Neural progenitor cell (in vitro differentiated cells): ENCODE measurements at regions not wholly inside any gene's neighbourhood (a gene's known extent, or its start where the extent isn't known, plus 50 kb on each side); places are given as distances from the start of the nearest gene placed in this dataset.
"Not testable (repeated sequence)": the region's sequence is repeated elsewhere in the genome, so short reads cannot be mapped to it uniquely, and the experiment has no call there.

Experiments used
- DNase-seq: peaks from one replicate; pipeline ENCODE4 v3.0.0-alpha.2; 2016; ENCODE audit warnings: low spot score
- H2AFZ ChIP-seq: fragments of 200-600 bp; sonication (generic); replicated peaks from 2 replicates; pipeline ENCODE4 v1.6.1; 2016; ENCODE audit warnings: antibody characterized with exemption
- H3F3A ChIP-seq: fragments of 200-600 bp; sonication (generic); 2 replicates; pipeline ENCODE4 v1.6.1; 2016; ENCODE audit warnings: antibody characterized with exemption, low read depth
- H3K27ac ChIP-seq: fragments of 200-600 bp; sonication (generic); 2 replicates; pipeline ENCODE4 v1.5.1; 2016; ENCODE audit warnings: mild to moderate bottlenecking
- H3K27me3 ChIP-seq: fragments of 200-600 bp; sonication (generic); 2 replicates; pipeline ENCODE4 v1.6.1; 2016; ENCODE audit warnings: mild to moderate bottlenecking, moderate library complexity
- H3K36me3 ChIP-seq: fragments of 200-600 bp; sonication (generic); 2 replicates; pipeline ENCODE4 v1.5.1; 2016
- H3K4me1 ChIP-seq: fragments of 200-600 bp; sonication (generic); 2 replicates; pipeline ENCODE4 v1.6.1; 2016; ENCODE audit warnings: mixed run types
- H3K4me2 ChIP-seq: fragments of 200-600 bp; sonication (generic); 2 replicates; pipeline ENCODE4 v1.6.1; 2016
- H3K4me3 ChIP-seq: fragments of 200-600 bp; sonication (generic); 2 replicates; pipeline ENCODE4 v1.5.1; 2016
- H3K79me2 ChIP-seq: fragments of 200-600 bp; sonication (generic); 2 replicates; pipeline ENCODE4 v1.6.1; 2016; ENCODE audit warnings: low read depth
- H3K9ac ChIP-seq: fragments of 200-600 bp; sonication (generic); 2 replicates; pipeline ENCODE4 v1.6.1; 2016
- H3K9me3 ChIP-seq: fragments of 200-600 bp; sonication (generic); 2 replicates; pipeline ENCODE4 v1.5.1; 2016; ENCODE audit warnings: low read depth
- H4K20me1 ChIP-seq: fragments of 200-600 bp; sonication (generic); 2 replicates; pipeline ENCODE4 v1.6.1; 2016; ENCODE audit warnings: low read depth
- H3K27ac Mint-ChIP-seq: 3 replicates; pipeline ENCODE4 v1.8.0; 2021; ENCODE audit warnings: mixed read lengths
- H3K27me3 Mint-ChIP-seq: 2 replicates; pipeline ENCODE4 v1.8.0; 2022; ENCODE audit warnings: low read depth, mild to moderate bottlenecking, inconsistent platforms, moderate library complexity, mixed read lengths; ENCODE audit not compliant: insufficient read depth
- H3K36me3 Mint-ChIP-seq: 3 replicates; pipeline ENCODE4 v1.8.0; 2021; ENCODE audit warnings: mixed read lengths
- H3K4me1 Mint-ChIP-seq: 3 replicates; pipeline ENCODE4 v1.8.0; 2021; ENCODE audit warnings: mixed read lengths
- H3K4me3 Mint-ChIP-seq: 3 replicates; pipeline ENCODE4 v1.8.0; 2021; ENCODE audit warnings: mild to moderate bottlenecking, moderate library complexity, mixed read lengths
- H3K9me3 Mint-ChIP-seq: 3 replicates; pipeline ENCODE4 v1.8.0; 2020; ENCODE audit warnings: mixed read lengths
- EZH2 ChIP-seq: fragments of 200-600 bp; sonication (generic); IDR thresholded peaks from 2 replicates; pipeline ENCODE4 v1.6.1; 2017; ENCODE audit warnings: antibody characterized with exemption, mild to moderate bottlenecking, moderate library complexity
- EZH2phosphoT487 ChIP-seq: fragments of 200-600 bp; sonication (generic); IDR thresholded peaks from 2 replicates; pipeline ENCODE4 v1.6.1; 2017; ENCODE audit warnings: antibody characterized with exemption
- TF ChIP-seq, protein P1 (sequence below): fragments of 200-600 bp; sonication (generic); IDR thresholded peaks from 2 replicates; pipeline ENCODE4 v1.5.1; 2017; ENCODE audit warnings: antibody characterized with exemption, mild to moderate bottlenecking

- no peaks in the 10 kb centered on the region for H3F3A ChIP-seq
- H3K9me3 Mint-ChIP-seq = peaks cover 63% of the 10 kb centered on the region
- H3K79me2 ChIP-seq = no peaks in the 10 kb centered on the region
- no peak overlapping the region for H3K27ac ChIP-seq
- no peaks in the 10 kb centered on the region for H4K20me1 ChIP-seq
- no peak for TF ChIP-seq EZH2phosphoT487
- TF ChIP-seq, protein P1, sequence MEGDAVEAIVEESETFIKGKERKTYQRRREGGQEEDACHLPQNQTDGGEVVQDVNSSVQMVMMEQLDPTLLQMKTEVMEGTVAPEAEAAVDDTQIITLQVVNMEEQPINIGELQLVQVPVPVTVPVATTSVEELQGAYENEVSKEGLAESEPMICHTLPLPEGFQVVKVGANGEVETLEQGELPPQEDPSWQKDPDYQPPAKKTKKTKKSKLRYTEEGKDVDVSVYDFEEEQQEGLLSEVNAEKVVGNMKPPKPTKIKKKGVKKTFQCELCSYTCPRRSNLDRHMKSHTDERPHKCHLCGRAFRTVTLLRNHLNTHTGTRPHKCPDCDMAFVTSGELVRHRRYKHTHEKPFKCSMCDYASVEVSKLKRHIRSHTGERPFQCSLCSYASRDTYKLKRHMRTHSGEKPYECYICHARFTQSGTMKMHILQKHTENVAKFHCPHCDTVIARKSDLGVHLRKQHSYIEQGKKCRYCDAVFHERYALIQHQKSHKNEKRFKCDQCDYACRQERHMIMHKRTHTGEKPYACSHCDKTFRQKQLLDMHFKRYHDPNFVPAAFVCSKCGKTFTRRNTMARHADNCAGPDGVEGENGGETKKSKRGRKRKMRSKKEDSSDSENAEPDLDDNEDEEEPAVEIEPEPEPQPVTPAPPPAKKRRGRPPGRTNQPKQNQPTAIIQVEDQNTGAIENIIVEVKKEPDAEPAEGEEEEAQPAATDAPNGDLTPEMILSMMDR = no peak
- TF ChIP-seq EZH2 = no peak
- no peaks in the 10 kb centered on the region for H3K4me1 Mint-ChIP-seq
- H3K27me3 Mint-ChIP-seq = peaks cover 3% of the 10 kb centered on the region
- H3K4me3 ChIP-seq = no peak overlapping the region
- no peaks in the 10 kb centered on the region for H3K4me1 ChIP-seq
- no peaks in the 10 kb centered on the region for H3K36me3 Mint-ChIP-seq
- no peak overlapping the region for H2AFZ ChIP-seq
- no peak for DNase-seq
- no peaks in the 10 kb centered on the region for H3K36me3 ChIP-seq
- no peak overlapping the region for H3K9ac ChIP-seq
- H3K4me2 ChIP-seq = no peak overlapping the region
- H3K27me3 ChIP-seq = no peaks in the 10 kb centered on the region
- no peaks in the 10 kb centered on the region for H3K9me3 ChIP-seq
- no peak overlapping the region for H3K27ac Mint-ChIP-seq
- H3K4me3 Mint-ChIP-seq = no peak overlapping the region
Measured at GRCh38 chr14:105947599-105947998, 421.2 kb downstream of the TMEM121 start.

- not testable (repeated sequence) for H3K27ac Mint-ChIP-seq, H3K4me1 ChIP-seq, H3K79me2 ChIP-seq, DNase-seq, H2AFZ ChIP-seq, H3K36me3 Mint-ChIP-seq, H3K9me3 ChIP-seq, H3K27me3 Mint-ChIP-seq, H3F3A ChIP-seq, H4K20me1 ChIP-seq, H3K4me3 ChIP-seq, H3K4me1 Mint-ChIP-seq, H3K27me3 ChIP-seq, H3K36me3 ChIP-seq, H3K27ac ChIP-seq, H3K4me2 ChIP-seq, H3K9ac ChIP-seq
- H3K4me3 Mint-ChIP-seq = peak overlapping the region; percentile 27
- H3K9me3 Mint-ChIP-seq = peaks cover 61% of the 10 kb centered on the region
Measured at GRCh38 chr14:105948955-105949354, 422.6 kb downstream of the TMEM121 start.

DNA sequence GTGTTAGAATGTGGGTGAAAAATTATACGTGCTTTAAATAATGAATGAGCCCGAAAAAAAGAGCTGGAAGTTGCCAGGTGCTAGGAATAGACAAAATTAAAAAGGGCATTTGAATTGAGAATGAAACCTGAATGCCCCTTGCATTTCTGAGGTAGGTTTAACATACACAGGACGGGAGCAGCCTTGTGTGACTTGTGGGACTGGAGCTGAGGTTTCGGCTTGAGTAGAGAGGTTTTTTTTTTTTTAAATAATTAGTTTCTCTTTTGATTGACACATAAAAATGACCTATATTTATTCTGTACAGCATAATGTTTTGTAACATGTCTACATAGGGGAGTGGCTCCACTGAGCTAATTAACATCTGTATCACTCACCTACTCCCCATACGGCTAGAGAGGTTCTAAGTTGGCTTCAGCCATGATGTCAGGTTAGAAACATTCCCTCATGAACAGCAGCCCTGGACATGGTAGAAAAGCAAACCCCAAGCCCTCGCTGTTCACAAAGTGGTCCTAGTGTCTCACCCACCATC is 424.0 kb downstream of the TMEM121 start:
- not testable (repeated sequence) for H2AFZ ChIP-seq, H3K4me3 Mint-ChIP-seq, H3K27me3 Mint-ChIP-seq, H4K20me1 ChIP-seq, H3K4me1 ChIP-seq, H3K27me3 ChIP-seq, H3K36me3 ChIP-seq, H3K79me2 ChIP-seq, H3K27ac ChIP-seq, H3K9ac ChIP-seq, H3K27ac Mint-ChIP-seq, H3K4me2 ChIP-seq, DNase-seq, H3K9me3 ChIP-seq, H3K4me1 Mint-ChIP-seq, H3F3A ChIP-seq, H3K4me3 ChIP-seq, H3K36me3 Mint-ChIP-seq
- peaks cover 56% of the 10 kb centered on the region for H3K9me3 Mint-ChIP-seq

DNA sequence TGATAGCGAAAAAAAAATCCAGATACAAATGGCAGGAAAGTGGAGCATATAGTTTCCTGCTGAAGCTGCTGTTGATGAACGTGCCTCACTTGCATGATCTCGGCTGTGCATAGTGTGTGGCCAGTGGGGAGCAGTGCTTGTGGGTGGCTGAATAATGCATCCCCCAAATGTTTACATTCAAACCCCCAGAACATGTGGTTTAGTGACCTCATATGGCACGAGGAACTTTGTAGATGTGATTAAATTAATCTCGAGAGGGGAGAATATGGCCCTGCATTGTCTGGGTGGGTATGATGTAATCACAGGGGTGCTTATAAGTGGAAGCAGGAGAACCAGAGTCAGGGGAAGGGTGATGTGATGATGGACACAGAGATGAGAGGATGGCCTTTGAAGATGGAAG is 425.0 kb downstream of the TMEM121 start:
- Histone ChIP-seq H3K9me3 (no peaks in the 10 kb centered on the region), H3K27me3 (no peaks in the 10 kb centered on the region), H3K4me1 (no peaks in the 10 kb centered on the region), H4K20me1 (no peaks in the 10 kb centered on the region), H2AFZ (no peak overlapping the region), H3K36me3 (no peaks in the 10 kb centered on the region), H3K4me3 (no peak overlapping the region), H3K9ac (no peak overlapping the region), H3F3A (no peaks in the 10 kb centered on the region), H3K4me2 (no peak overlapping the region), H3K27ac (no peak overlapping the region), H3K79me2 (no peaks in the 10 kb centered on the region)
- no peak overlapping the region for H3K27ac Mint-ChIP-seq
- DNase-seq = no peak
- TF ChIP-seq EZH2phosphoT487 (no peak), EZH2 (no peak)
- TF ChIP-seq, protein P1 = no peak
- no peaks in the 10 kb centered on the region for H3K36me3 Mint-ChIP-seq
- H3K27me3 Mint-ChIP-seq = peaks cover 3% of the 10 kb centered on the region
- no peaks in the 10 kb centered on the region for H3K4me1 Mint-ChIP-seq
- no peak overlapping the region for H3K4me3 Mint-ChIP-seq
- peaks cover 52% of the 10 kb centered on the region for H3K9me3 Mint-ChIP-seq
